Thoracic aorta (tissue), 2 donors: ENCODE measurements at regions not wholly inside any gene's neighbourhood (a gene's known extent, or its start where the extent isn't known, plus 50 kb on each side); places are given as distances from the start of the nearest gene placed in this dataset.
"Not testable (repeated sequence)": the region's sequence is repeated elsewhere in the genome, so short reads cannot be mapped to it uniquely, and the experiment has no call there.

ENCODE experiments used
- ATAC-seq: fragments of 150-250 bp; one replicate; pipeline ENCODE4 v1.8.0; 2017; ENCODE audit warnings: low read depth; ENCODE audit not compliant: insufficient number of reproducible peaks, low FRiP score
- DNase-seq: peaks from one replicate; pipeline ENCODE4 v3.0.0-alpha.2; 2020; ENCODE audit warnings: low spot score
- H3K27ac ChIP-seq, 2 donors: fragments of 200-600 bp; sonication (generic); 1 replicate in 1 of 2; 2 replicates in 1 of 2; pipeline ENCODE4 v1.5.1; 2016; ENCODE audit warnings: mild to moderate bottlenecking in 2 of 2, moderate library complexity in 2 of 2
- H3K27me3 ChIP-seq: fragments of 200-600 bp; sonication (generic); replicated peaks from 2 replicates; pipeline ENCODE4 v1.6.0; 2016; ENCODE audit warnings: mild to moderate bottlenecking; ENCODE audit not compliant: insufficient read depth
- H3K36me3 ChIP-seq: fragments of 200-600 bp; sonication (generic); one replicate; pipeline ENCODE4 v1.5.1; 2016
- H3K4me1 ChIP-seq, 2 donors: fragments of 200-600 bp; sonication (generic); 1 replicate in 1 of 2; 2 replicates in 1 of 2; pipeline versions ENCODE4 v1.5.1 to v1.6.0; 2016; ENCODE audit warnings: low read depth in 2 of 2, mild to moderate bottlenecking in 1 of 2; ENCODE audit not compliant: control insufficient read depth in 1 of 2
- H3K4me3 ChIP-seq: fragments of 200-600 bp; sonication (generic); 2 replicates; pipeline ENCODE4 v1.5.1; 2016; ENCODE audit warnings: mild to moderate bottlenecking
- H3K9me3 ChIP-seq: fragments of 200-600 bp; sonication (generic); 2 replicates; pipeline ENCODE4 v1.5.1; 2016
- CTCF ChIP-seq: fragments of 200-600 bp; sonication (generic); IDR thresholded peaks from one replicate; pipeline ENCODE4 v1.5.1; 2019; ENCODE audit warnings: antibody characterized with exemption

GRCh38 chr15:30794388-30794787 is 109.3 kb upstream of the FAN1 start:
- Histone ChIP-seq H3K27me3 (no peaks in the 10 kb centered on the region), H3K4me1 (no peaks in the 10 kb centered on the region), H3K9me3 (no peaks in the 10 kb centered on the region), H3K36me3 (no peaks in the 10 kb centered on the region), H3K27ac (no peak overlapping the region), H3K4me3 (no peak overlapping the region)
- no peak for TF ChIP-seq CTCF
- DNase-seq: no peak
- no peak for ATAC-seq

- H3K4me1 ChIP-seq, H3K27ac ChIP-seq, H3K27me3 ChIP-seq, H3K9me3 ChIP-seq, ATAC-seq, H3K36me3 ChIP-seq, DNase-seq, H3K4me3 ChIP-seq: not testable (repeated sequence)
Measured at GRCh38 chr15:30799565-30799964, 104.2 kb upstream of the FAN1 start.

DNA sequence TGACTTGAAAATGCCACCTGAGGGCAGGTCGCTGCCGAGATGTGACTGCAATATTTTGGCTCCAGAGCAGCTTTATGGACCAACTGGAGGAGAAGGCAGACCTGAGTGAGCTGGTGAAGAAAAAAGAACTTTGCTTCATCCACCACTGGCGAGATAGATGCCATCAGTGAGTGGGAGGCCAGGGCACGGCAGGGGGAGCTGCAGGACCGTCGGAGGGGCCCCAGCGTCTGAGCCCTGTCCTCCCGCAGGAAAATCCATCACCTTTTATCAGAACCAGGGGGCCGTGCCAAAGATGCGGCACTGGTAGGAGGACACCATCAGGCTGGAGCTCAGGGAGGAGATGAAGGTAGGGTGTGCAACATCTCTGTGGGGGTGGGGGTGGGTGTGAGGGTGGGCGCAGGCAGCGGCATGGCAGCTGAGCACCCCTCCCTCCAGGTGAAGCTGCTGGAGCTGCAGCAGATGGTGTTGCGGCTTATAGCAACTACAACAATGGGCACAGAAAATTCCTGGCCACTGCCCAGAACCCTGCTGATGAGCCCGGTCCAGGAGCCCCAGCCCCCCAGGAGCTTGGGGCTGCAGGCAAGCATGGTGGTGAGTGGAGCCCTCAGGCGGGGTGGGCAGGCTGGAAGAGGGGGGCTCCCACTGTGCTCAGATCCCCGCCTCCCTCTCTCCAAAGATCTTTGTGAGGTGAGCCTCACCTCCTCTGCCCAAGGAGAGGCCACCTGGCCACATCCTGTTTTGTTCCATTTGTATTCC is 102.4 kb upstream of the FAN1 start:
- not testable (repeated sequence) for DNase-seq, H3K27me3 ChIP-seq, H3K9me3 ChIP-seq, H3K4me3 ChIP-seq, ATAC-seq, H3K36me3 ChIP-seq, H3K27ac ChIP-seq, H3K4me1 ChIP-seq

GRCh38 chr15:30802001-30802400 is 101.7 kb upstream of the FAN1 start:
- not testable (repeated sequence) for DNase-seq, H3K36me3 ChIP-seq, ATAC-seq, H3K4me1 ChIP-seq, H3K27me3 ChIP-seq, H3K27ac ChIP-seq, H3K4me3 ChIP-seq, H3K9me3 ChIP-seq

DNA sequence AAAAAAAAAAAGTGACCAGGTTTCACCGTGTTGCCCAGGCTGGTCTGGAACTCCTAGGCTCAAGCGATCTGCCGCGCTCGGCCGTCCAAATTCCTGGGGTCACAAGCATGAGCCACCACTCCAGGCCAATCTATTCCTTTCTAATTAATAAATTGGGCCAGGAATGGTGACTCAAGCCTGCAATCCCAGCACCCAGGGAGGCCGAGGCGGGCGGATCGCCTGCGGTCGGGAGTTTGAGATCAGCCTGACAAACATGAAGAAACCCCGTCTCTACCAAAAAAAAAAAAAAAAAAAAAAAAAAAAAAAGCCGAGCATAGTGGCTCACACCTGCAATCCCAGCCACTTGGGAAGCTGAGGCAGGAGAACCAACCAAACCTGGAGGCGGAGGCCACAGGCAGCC is 100.0 kb upstream of the FAN1 start:
- DNase-seq, H3K4me1 ChIP-seq, H3K9me3 ChIP-seq, H3K27me3 ChIP-seq, ATAC-seq, H3K36me3 ChIP-seq, H3K27ac ChIP-seq, H3K4me3 ChIP-seq: not testable (repeated sequence)

DNA sequence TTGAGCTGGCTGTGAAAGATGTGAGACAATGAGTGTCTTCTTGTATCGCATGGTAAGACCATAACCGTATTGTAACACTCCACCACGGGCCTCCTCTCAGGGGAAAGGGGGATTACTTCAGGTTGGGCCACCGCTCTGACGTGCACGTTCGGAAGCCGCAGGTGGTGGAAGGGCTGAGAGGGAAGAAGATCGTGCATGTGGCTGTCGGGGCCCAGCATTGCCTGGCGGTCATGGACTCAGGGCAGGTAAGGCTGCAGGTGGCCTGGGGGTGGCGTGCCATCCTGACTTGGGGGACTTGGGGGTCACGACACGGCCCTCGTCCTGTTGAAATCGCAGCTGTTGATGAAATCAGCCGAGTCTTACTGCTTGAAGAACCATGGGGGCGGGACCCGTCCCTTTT is 87.3 kb upstream of the FAN1 start:
- Histone ChIP-seq H3K4me1 (no peaks in the 10 kb centered on the region), H3K4me3 (no peak overlapping the region)

DNA sequence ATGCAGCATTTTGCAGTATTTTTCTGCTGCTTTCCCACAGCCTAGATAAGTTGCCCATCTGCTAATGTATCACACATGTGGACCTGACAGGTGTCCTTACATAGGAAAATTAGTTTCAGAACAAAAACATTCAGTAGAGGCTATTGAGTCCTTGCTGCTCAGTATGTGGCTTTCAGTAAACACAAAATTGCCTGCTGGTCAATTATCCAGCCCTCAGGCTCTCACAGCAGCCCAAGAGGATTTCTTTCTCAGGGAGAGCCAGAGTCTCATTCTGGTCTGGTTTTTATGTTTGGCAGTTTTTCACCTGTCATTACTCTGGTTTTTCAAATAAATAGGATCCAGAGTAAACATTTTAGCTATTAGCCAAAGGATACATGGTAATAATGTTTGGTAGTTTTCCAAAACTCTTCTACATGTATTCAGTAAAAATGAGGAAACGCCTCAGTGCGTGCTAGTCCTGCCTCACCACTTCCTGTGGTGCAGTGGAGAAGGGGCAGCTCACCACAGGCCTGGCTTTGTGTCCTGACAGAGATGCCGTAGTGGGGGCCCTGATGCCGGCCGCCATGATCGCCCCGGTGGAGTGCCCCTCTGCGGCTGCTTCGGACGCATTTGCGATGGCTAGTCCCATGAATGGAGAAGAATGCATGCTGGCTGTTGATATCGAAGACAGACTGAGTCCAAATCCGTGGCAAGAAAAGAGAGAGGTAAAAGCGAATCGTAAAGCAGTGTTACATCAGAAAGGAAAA is 80.5 kb upstream of the FAN1 start:
- H3K27me3 ChIP-seq, ATAC-seq, H3K36me3 ChIP-seq, DNase-seq, H3K27ac ChIP-seq, H3K4me1 ChIP-seq, H3K9me3 ChIP-seq: not testable (repeated sequence)
- H3K4me3 ChIP-seq: peak overlapping the region; percentile 12

More for the DNA sequence above, 87.3 kb upstream of the FAN1 start:
- Histone ChIP-seq H3K9me3 (no peaks in the 10 kb centered on the region), H3K27me3 (no peaks in the 10 kb centered on the region), H3K36me3 (no peaks in the 10 kb centered on the region), H3K27ac (no peak overlapping the region)
- ATAC-seq (no peak), DNase-seq (no peak)
- TF ChIP-seq CTCF: no peak
